ENCODE measurements at regions not wholly inside any gene's neighbourhood (a gene's known extent, or its start where the extent isn't known, plus 50 kb on each side); places are given as distances from the start of the nearest gene placed in this dataset.
"Not testable (repeated sequence)": the region's sequence is repeated elsewhere in the genome, so short reads cannot be mapped to it uniquely, and the experiment has no call there.

GRCh38 chr5:57871496-57871895, 388.9 kb upstream of the ACTBL2 start:
- FAIRE-seq: no peak

GRCh38 chr5:57870267-57870666, 387.7 kb upstream of the ACTBL2 start:
- not testable (repeated sequence) for FAIRE-seq

GRCh38 chr5:57863661-57864060, 381.1 kb upstream of the ACTBL2 start:
- FAIRE-seq: no peak

GRCh38 chr5:57862942-57863341, 380.3 kb upstream of the ACTBL2 start:
- FAIRE-seq: no peak

- no peak for FAIRE-seq
These were observed 379.9 kb upstream of the ACTBL2 start for GRCh38 chr5:57862471-57862911.

GRCh38 chr5:57859626-57860025, 377.0 kb upstream of the ACTBL2 start:
- no peak for FAIRE-seq

- FAIRE-seq: no peak
These were observed 376.3 kb upstream of the ACTBL2 start for GRCh38 chr5:57858905-57859304.

GRCh38 chr5:57857696-57858095, 375.1 kb upstream of the ACTBL2 start:
- FAIRE-seq: no peak

- FAIRE-seq: no peak
These were observed 373.2 kb upstream of the ACTBL2 start for GRCh38 chr5:57855831-57856230.

- FAIRE-seq: no peak
These were observed 371.5 kb upstream of the ACTBL2 start for GRCh38 chr5:57853929-57854697.

- no peak for FAIRE-seq
These were observed 367.5 kb upstream of the ACTBL2 start for GRCh38 chr5:57850109-57850508.

- no peak for FAIRE-seq
These were observed 362.4 kb upstream of the ACTBL2 start for GRCh38 chr5:57845025-57845424.

GRCh38 chr5:57844410-57844809, 361.8 kb upstream of the ACTBL2 start:
- FAIRE-seq: no peak

- FAIRE-seq: no peak
These were observed 360.4 kb upstream of the ACTBL2 start for GRCh38 chr5:57843059-57843367.

- no peak for FAIRE-seq
These were observed 359.9 kb upstream of the ACTBL2 start for GRCh38 chr5:57842364-57843058.

- FAIRE-seq: no peak
These were observed 359.2 kb upstream of the ACTBL2 start for GRCh38 chr5:57841676-57842363.

- no peak for FAIRE-seq
These were observed 356.9 kb upstream of the ACTBL2 start for GRCh38 chr5:57839437-57840079.

- FAIRE-seq: no peak
These were observed 356.4 kb upstream of the ACTBL2 start for GRCh38 chr5:57839025-57839424.

GRCh38 chr5:57836921-57837320, 354.3 kb upstream of the ACTBL2 start:
- no peak for FAIRE-seq

- FAIRE-seq: no peak
These were observed 353.7 kb upstream of the ACTBL2 start for GRCh38 chr5:57836331-57836730.

GRCh38 chr5:57834829-57835608, 352.4 kb upstream of the ACTBL2 start:
- FAIRE-seq: no peak

- FAIRE-seq: no peak
These were observed 350.9 kb upstream of the ACTBL2 start for GRCh38 chr5:57833489-57833888.

GRCh38 chr5:57832875-57833274, 350.3 kb upstream of the ACTBL2 start:
- no peak for FAIRE-seq
